ENCODE measurements at regions not wholly inside any gene's neighbourhood (a gene's known extent, or its start where the extent isn't known, plus 50 kb on each side); places are given as distances from the start of the nearest gene placed in this dataset.

DNA sequence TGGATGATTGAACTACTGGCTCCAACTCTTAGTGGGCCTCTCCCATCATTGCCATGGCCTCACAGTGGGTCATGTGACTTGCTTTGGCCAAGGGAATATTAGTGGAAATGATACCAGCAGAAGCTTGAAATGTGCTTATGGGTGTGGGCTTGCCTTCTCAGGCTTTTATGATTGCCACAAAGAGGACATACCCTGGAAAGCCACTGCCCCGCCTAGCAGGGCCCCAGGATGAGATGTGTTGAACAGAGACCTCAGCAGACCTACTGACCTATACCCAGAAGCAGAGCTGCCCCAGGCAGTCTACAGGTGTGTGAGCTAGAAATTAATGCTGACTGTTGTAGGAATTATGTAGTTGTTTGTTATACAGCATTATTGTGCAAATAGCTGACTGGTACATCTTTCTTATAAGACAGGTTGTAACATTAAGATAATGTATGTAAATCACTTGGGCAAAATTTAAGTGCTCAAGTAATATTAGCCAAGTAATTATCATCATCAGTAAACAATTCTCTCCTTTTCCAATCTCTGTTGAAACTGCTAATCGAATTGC, 67.8 kb upstream of the CDH5 start:
- Histone ChIP-seq H3K27ac (ENCODE audit: extremely low read length, insufficient read depth, low read length) (no peak overlapping the region), H3K4me2 (ENCODE audit: low read depth, low read length) (no peak overlapping the region), H3K4me3 (replicated peaks in 1 of 3; ENCODE audit: insufficient read depth in 1 of 3, low read depth in 2 of 3, low read length in 3 of 3) (no peak overlapping the region), H4K20me1 (ENCODE audit: insufficient read depth, low read length) (no peaks in the 10 kb centered on the region), H3K27me3 (ENCODE audit: control insufficient read depth in 1 of 2, insufficient read depth in 2 of 2, low read length in 2 of 2) (peaks cover 3 to 12% of the 10 kb centered on the region in 2 experiments; a peak in 3 of 5 replicates), H3K9me3 (ENCODE audit: low read length) (no peaks in the 10 kb centered on the region), H2AFZ (ENCODE audit: low read length) (no peak overlapping the region), H3K79me2 (ENCODE audit: insufficient read depth, low read length) (no peaks in the 10 kb centered on the region), H3K9ac (ENCODE audit: insufficient read depth, low read depth, low read length) (no peak overlapping the region), H3K4me1 (ENCODE audit: insufficient read depth, low read length) (no peaks in the 10 kb centered on the region), H3K36me3 (replicated peaks in 1 of 2; ENCODE audit: control insufficient read depth in 1 of 2, insufficient read depth in 2 of 2, low read length in 2 of 2) (no peaks in the 10 kb centered on the region)
- no peak for TF ChIP-seq IRX3 (CRISPR knock-in tag; IDR thresholded peaks at IDR 0.05; ENCODE audit: borderline replicate concordance, low read depth)
- TF ChIP-seq MAFF (IDR thresholded peaks at IDR 0.05; ENCODE audit: low read depth, low read length): peak; percentile 70; the same call in 1 of the 2 replicates
- TF ChIP-seq MAFK (conservative IDR thresholded peaks at IDR 0.05 in 1 of 2, IDR thresholded peaks at IDR 0.05 in 1 of 2; ENCODE audit: low read length in 2 of 2): peak; percentile 63 to 79
- peak; percentile 6; the same call in 1 of the 2 replicates for TF ChIP-seq RAD51 (IDR thresholded peaks at IDR 0.05; ENCODE audit: borderline replicate concordance)
- BruUV-seq (replicated peaks): no TSS peak
- ChIA-PET POLR2A (no interaction called here), CTCF (ENCODE audit: low intra/inter-chr PET ratio, low total read pairs) (no interaction called here)
- WGBS (ENCODE audit: low lambda C conversion rate): 0% methylated on average over 2 of the region's 2 CpGs
- in situ Hi-C loops (cut with HindIII; ENCODE audit: extremely low pct_ligation_motif_present, low pct_unique_long_range_greater_than_20kb) (no loop called here), intact Hi-C loops (cut with micrococcal nuclease; ENCODE audit: unreplicated experiment) (no loop called here)
- ATAC-seq (no peak), DNase-seq (ENCODE audit: low spot score) (no peak), FAIRE-seq (no peak)

DNA sequence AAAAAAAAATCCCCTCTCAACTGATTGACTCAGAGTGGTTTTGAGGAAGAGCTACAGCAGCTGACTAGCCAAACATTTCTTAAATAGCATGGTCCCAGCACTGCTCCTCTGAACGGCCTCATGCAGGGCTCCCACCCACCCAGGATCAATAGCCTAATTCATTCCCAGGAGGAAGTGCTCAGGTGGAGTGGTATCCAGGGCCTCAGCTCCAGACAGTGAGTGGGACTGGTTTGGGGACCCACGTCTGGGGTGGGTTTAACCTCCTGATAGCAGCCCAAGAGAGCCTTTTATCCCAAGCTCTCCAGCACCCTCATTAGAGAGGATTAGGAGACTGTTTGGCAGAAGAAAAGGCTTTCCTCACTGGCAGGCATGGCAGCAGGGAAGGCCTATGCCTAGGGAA, 68.5 kb upstream of the CDH5 start:
- no peaks in the 10 kb centered on the region for H4K20me1 ChIP-seq (ENCODE audit: insufficient read depth, low read length)
- H3K9me3 ChIP-seq (ENCODE audit: low read length): no peaks in the 10 kb centered on the region
- H2AFZ ChIP-seq (ENCODE audit: low read length): no peak overlapping the region
- no peaks in the 10 kb centered on the region for H3K36me3 ChIP-seq (replicated peaks in 1 of 2; ENCODE audit: control insufficient read depth in 1 of 2, insufficient read depth in 2 of 2, low read length in 2 of 2)
- ATAC-seq (no peak), DNase-seq (ENCODE audit: low spot score) (no peak), FAIRE-seq (no peak)
- ChIA-PET CTCF (ENCODE audit: low intra/inter-chr PET ratio, low total read pairs) (no interaction called here), POLR2A (no interaction called here)
- H3K9ac ChIP-seq (ENCODE audit: insufficient read depth, low read depth, low read length): no peak overlapping the region
- BruUV-seq (replicated peaks): no TSS peak
- intact Hi-C loops (cut with micrococcal nuclease; ENCODE audit: unreplicated experiment) (no loop called here), in situ Hi-C loops (cut with HindIII; ENCODE audit: extremely low pct_ligation_motif_present, low pct_unique_long_range_greater_than_20kb) (no loop called here)
- no peak overlapping the region for H3K27ac ChIP-seq (ENCODE audit: extremely low read length, insufficient read depth, low read length)
- WGBS (ENCODE audit: low lambda C conversion rate): 0% methylated on average over 2 of the region's 2 CpGs
- H3K4me2 ChIP-seq (ENCODE audit: low read depth, low read length): no peak overlapping the region
- H3K4me3 ChIP-seq (replicated peaks in 1 of 3; ENCODE audit: insufficient read depth in 1 of 3, low read depth in 2 of 3, low read length in 3 of 3): no peak overlapping the region
- peaks cover 3 to 18% of the 10 kb centered on the region in 2 experiments; a peak in 3 of 5 replicates for H3K27me3 ChIP-seq (ENCODE audit: control insufficient read depth in 1 of 2, insufficient read depth in 2 of 2, low read length in 2 of 2)
- no peaks in the 10 kb centered on the region for H3K79me2 ChIP-seq (ENCODE audit: insufficient read depth, low read length)
- TF ChIP-seq ZNF775 (CRISPR knock-in tag; IDR thresholded peaks at IDR 0.05; ENCODE audit: borderline replicate concordance): no peak
- no peak for TF ChIP-seq NPAS2 (CRISPR knock-in tag; IDR thresholded peaks at IDR 0.05; ENCODE audit: borderline replicate concordance)
- no peak for TF ChIP-seq ZNF781 (CRISPR knock-in tag; IDR thresholded peaks at IDR 0.05; ENCODE audit: borderline replicate concordance, not compliant biosample characterization)
- TF ChIP-seq ATAD3A (CRISPR knock-in tag; IDR thresholded peaks at IDR 0.05): no peak
- TF ChIP-seq HOXA9 (CRISPR knock-in tag; IDR thresholded peaks at IDR 0.05; ENCODE audit: borderline replicate concordance): no peak
- no peaks in the 10 kb centered on the region for H3K4me1 ChIP-seq (ENCODE audit: insufficient read depth, low read length)
